ENCODE measurements at regions not wholly inside any gene's neighbourhood (a gene's known extent, or its start where the extent isn't known, plus 50 kb on each side); places are given as distances from the start of the nearest gene placed in this dataset.

- DNase-seq, result no peak
Observed at GRCh38 chr17:74028354-74029116, 174.9 kb upstream of the RPL38 start.

- no peak for DNase-seq
Observed at GRCh38 chr17:74031316-74032090, 172.0 kb upstream of the RPL38 start.

DNA sequence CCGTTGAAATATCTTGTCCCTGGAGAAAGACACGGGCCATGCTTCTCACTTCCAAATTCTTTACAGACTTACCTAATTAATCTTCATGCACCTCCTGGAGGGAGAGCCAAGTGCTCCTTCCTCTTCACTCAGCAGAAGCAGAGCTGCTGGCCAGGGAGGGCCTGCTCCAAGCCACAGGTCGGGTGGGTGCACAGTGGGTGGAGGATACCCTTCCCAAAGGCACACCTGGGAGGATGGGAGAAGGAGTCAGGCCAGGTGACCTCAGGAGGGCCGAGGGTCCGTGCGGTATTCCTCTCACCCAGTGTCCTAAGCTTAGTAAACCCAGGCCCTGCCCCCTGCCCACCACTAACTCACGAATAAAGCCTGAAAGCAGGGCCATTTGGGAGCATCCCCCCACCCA is 171.3 kb upstream of the RPL38 start:
- DNase-seq, result no peak

DNA sequence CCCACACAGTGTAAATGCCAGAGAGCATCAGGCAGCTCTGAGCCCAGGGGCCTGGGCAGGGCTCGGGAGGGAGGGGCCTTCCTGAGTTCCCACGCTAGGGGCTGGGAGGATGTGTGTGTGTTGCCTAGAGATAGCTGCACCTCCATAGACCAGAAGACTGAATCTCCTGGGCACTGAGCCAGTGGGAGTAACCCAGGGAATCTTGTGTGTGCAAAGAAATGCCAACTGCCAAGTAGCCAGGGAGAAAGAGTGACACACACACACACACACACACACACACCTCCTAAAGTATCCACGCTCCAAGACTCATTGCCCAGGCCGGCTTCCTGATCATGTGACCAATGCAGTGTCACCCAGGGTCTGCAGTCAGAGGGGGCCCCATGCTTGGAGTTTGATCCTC is 166.2 kb upstream of the RPL38 start:
- no peak for DNase-seq

DNA sequence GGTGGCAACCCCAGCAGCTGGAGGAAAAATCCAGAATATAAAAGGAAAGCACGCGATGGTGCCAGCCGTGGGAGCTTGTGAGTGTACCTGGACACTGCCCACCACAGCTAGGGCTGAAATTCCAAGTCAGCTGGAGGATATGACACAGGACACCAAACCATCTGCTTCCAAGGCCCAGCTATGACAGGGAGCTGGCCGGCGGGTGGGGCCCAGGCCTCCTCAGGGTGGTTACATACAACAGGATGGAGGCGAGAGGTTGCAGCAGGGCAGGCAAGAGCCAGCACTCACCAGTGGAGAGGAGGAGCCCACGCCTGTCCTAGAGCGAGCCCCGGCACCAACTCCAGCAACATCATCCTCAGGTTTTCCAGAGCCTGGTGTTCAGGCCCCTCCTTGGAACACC is 163.2 kb upstream of the RPL38 start:
- no peak for DNase-seq

- DNase-seq, result no peak
Observed at GRCh38 chr17:74040729-74041128, 162.7 kb upstream of the RPL38 start.

- DNase-seq, result no peak
Observed at GRCh38 chr17:74041869-74042640, 161.4 kb upstream of the RPL38 start.

- DNase-seq, result peak; percentile 67
Observed at GRCh38 chr17:74042744-74043486, 160.6 kb upstream of the RPL38 start.

- no peak for DNase-seq
Observed at GRCh38 chr17:74043976-74044375, 159.5 kb upstream of the RPL38 start.

GRCh38 chr17:74045608-74046280 is 157.7 kb upstream of the RPL38 start:
- DNase-seq, result no peak

- no peak for DNase-seq
Observed at GRCh38 chr17:74049167-74049966, 154.1 kb upstream of the RPL38 start.

DNA sequence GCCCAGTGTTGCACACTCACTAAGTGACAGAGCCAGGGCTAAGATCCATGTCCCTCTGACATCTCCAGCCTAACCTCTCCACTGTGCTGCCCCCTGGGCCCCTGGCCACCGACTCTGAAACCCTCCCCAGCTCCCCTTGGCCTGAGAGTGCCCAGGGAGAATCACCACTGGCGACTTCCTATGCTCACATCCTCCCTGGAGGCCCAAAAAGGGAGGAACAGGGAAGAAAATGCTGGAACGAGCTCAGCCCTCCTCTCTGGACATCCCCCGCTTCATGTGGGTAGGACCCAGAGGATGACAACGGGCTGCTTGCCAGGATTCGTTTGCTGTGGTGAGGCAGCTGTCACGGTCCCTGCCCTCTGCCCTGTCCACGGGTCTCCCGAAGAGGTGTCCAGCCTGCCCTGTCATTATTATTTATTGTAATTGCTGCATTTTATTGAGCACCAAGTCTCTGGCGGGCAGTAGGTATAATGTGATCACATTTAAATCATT is 153.5 kb upstream of the RPL38 start:
- no peak for DNase-seq

DNA sequence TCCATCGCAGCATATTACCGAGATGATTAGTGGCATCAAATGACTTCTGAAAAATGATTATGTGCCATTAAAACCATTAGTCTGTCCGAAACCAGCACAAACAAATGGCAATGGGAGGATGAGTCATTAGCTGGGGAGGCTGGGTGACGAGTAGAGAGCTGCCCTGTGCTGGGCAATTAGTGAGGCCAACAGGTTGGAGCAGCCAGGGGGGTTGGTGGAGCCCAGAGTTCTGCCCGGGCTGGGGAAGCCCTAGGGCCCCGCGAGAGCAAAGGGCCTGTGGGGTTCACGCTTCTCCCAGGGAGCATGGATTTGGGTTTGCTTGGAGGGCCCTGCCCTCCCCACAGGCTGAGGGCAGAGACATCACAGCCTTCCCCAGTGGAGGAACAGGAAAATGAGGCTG is 152.1 kb upstream of the RPL38 start:
- no peak for DNase-seq

GRCh38 chr17:74052993-74053711 is 150.3 kb upstream of the RPL38 start:
- no peak for DNase-seq

DNA sequence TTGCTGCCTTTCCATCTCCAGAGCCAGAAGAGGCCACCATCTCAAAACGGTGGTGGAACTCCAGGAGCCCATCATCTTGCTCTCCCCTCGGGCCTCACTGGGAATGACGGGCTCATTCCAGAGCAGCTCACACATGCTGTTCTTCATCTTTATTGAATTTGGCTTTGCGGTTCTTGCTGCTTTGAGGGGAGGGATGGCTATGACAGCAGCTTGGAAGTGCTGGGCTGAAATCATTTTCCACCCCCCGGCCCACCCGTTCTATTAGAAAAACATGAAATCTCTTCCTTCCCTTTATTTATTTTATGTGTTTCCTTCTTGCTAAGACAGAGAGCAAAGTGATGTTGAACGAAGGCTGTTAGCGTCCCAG is 149.8 kb upstream of the RPL38 start:
- no peak for DNase-seq

DNA sequence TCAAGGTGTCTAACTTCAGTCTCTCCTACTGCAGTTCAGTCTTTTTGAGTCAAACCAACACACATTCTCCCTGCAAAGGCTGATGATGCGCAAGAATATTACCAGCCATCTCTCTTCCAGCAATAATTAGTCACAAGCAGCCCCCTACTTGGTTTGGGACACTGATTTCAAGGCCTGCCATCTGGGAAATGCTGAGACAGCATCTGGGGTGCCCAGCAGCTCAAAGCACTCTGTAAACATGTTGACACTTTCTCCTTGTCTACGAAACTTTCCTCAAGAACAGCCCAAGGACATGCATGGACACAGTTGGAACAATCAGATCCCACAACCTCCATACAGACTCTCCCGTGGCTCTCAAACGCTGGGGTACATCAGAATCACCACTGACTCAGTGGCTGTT is 149.2 kb upstream of the RPL38 start:
- no peak for DNase-seq

DNA sequence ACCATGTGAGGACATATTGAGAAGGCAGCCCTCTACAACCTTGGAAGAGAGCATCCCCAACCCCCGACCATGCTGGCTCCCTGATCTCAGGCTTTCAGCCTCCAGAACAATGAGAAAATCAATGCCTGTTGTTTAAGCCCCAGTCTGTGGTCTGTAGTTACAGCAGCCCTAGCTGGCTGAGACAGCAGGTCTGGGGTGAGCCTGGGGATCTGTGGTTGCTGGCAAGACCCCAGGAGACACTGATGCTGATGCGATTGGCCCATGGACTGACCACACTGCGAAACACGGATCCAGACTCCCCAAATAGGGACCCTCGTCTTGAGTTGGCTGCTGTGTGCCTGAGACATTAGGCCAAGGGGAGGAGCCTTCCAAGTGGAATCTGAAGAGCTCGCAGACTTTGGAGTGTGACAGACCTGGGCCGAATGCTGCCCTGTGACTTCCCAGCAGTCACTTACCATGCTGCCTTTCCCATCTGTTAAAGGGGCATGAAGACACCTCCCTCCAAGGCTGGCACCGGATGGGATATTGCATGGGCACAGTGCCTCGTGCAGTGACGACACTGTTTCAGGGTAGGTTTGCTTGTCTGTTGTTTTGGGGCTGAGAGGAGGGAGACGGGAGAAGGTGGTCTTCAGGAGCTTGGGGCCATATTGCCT is 147.8 kb upstream of the RPL38 start:
- DNase-seq, result no peak

- DNase-seq, result no peak
Observed at GRCh38 chr17:74059479-74060240, 143.8 kb upstream of the RPL38 start.

GRCh38 chr17:74061758-74062157 is 141.7 kb upstream of the RPL38 start:
- DNase-seq, result no peak

Measured in activated effector memory CD4-positive, alpha-beta T cell treated with anti-CD3 and anti-CD28 coated beads, Interleukin-2, amount 50 U/mL, for 16 hours (primary cell).